SK-N-SH (cell line): ENCODE measurements at regions not wholly inside any gene's neighbourhood (a gene's known extent, or its start where the extent isn't known, plus 50 kb on each side); places are given as distances from the start of the nearest gene placed in this dataset.
"Not testable (repeated sequence)": the region's sequence is repeated elsewhere in the genome, so short reads cannot be mapped to it uniquely, and the experiment has no call there.

Experiments
- CTCF ChIA-PET: fragments of 300-600, 350-600 bp; formaldehyde crosslinking; extraction: SDS; loops from one replicate; lab custom pipeline; 2021; lab: Yijun Ruan, JAX
- POLR2A ChIA-PET: fragments of 350-600 bp; sonication (Branson Sonifier 250); formaldehyde crosslinking; extraction: SDS; loops from one replicate; lab custom pipeline; 2020; ENCODE audit warnings: antibody characterized with exemption, inconsistent platforms; lab: Yijun Ruan, JAX
- DNase-seq: peaks from one replicate; pipeline ENCODE4 v3.0.0; 2012
- H2AFZ ChIP-seq: fragments of 200-600 bp; sonication (generic); 2 replicates; pipeline ENCODE4 v1.8.1; 2016; ENCODE audit warnings: antibody characterized with exemption, mild to moderate bottlenecking, low read depth
- H3F3A ChIP-seq: fragments of 200-600 bp; sonication (generic); replicated peaks from 2 replicates; pipeline ENCODE3; 2016; ENCODE audit warnings: antibody characterized with exemption, mild to moderate bottlenecking; ENCODE audit not compliant: insufficient read depth
- H3K27ac ChIP-seq, 2 experiments: fragments of 200-500 bp in 1 of 2; fragments of 200-600 bp in 1 of 2; sonication (Bioruptor generic) in 1 of 2; sonication (generic), shearing (Covaris generic) in 1 of 2; 2 replicates each; pipeline versions ENCODE4 v1.5.1 to v1.6.1; 2014 to 2016; ENCODE audit warnings: low read depth in 2 of 2, inconsistent platforms in 1 of 2, low read length in 1 of 2, mild to moderate bottlenecking in 1 of 2, mixed read lengths in 1 of 2
- H3K27me3 ChIP-seq: fragments of 200-600 bp; sonication (generic), shearing (Covaris generic); 2 replicates; pipeline ENCODE4 v1.6.1; 2016; ENCODE audit warnings: mixed run types; ENCODE audit not compliant: insufficient read depth
- H3K36me3 ChIP-seq, 2 experiments: fragments of 200-500 bp in 1 of 2; fragments of 200-600 bp in 1 of 2; sonication (Bioruptor generic) in 1 of 2; sonication (generic) in 1 of 2; replicated peaks in 1 of 2; 2 replicates each; pipeline versions ENCODE3 to v1.5.1; 2014 to 2016; ENCODE audit warnings: low read length in 1 of 2, mild to moderate bottlenecking in 1 of 2; ENCODE audit not compliant: insufficient read depth in 2 of 2, control insufficient read depth in 1 of 2
- H3K4me1 ChIP-seq, 2 experiments: fragments of 200-500 bp in 1 of 2; fragments of 200-600 bp in 1 of 2; sonication (Bioruptor generic) in 1 of 2; sonication (generic), shearing (Covaris generic) in 1 of 2; 2 replicates each; pipeline versions ENCODE4 v1.5.1 to v1.6.1; 2014 to 2016; ENCODE audit warnings: low read depth in 1 of 2, low read length in 1 of 2, mixed run types in 1 of 2; ENCODE audit not compliant: insufficient read depth in 2 of 2, control insufficient read depth in 1 of 2
- H3K4me2 ChIP-seq: fragments of 200-600 bp; sonication (generic), shearing (Covaris generic); 2 replicates; pipeline ENCODE4 v1.6.1; 2017; ENCODE audit warnings: mixed run types
- H3K4me3 ChIP-seq, 2 experiments: fragments of 200-500 bp in 1 of 2; fragments of 200-600 bp in 1 of 2; sonication (Bioruptor generic) in 1 of 2; sonication (generic), shearing (Covaris generic) in 1 of 2; 2 replicates each; pipeline versions ENCODE4 v1.5.1 to v1.8.1; 2014 to 2016; ENCODE audit warnings: low read depth in 2 of 2, inconsistent platforms in 1 of 2, low read length in 1 of 2, mild to moderate bottlenecking in 1 of 2, mixed read lengths in 1 of 2, moderate library complexity in 1 of 2
- H3K79me2 ChIP-seq: fragments of 200-600 bp; sonication (generic); 2 replicates; pipeline ENCODE4 v1.8.1; 2017; ENCODE audit warnings: mild to moderate bottlenecking; ENCODE audit not compliant: insufficient read depth
- H3K9ac ChIP-seq: fragments of 200-600 bp; sonication (generic); 2 replicates; pipeline ENCODE4 v1.6.1; 2017; ENCODE audit warnings: mixed run types
- H3K9me2 ChIP-seq: fragments of 200-600 bp; sonication (generic); 2 replicates; pipeline ENCODE4 v1.6.1; 2017; ENCODE audit warnings: mixed run types
- H3K9me3 ChIP-seq: fragments of 200-600 bp; sonication (generic); 2 replicates; pipeline ENCODE4 v1.6.1; 2017; ENCODE audit warnings: mixed run types, mild to moderate bottlenecking, moderate library complexity
- H4K20me1 ChIP-seq: fragments of 200-600 bp; sonication (generic); 2 replicates; pipeline ENCODE4 v1.6.1; 2017; ENCODE audit warnings: mild to moderate bottlenecking, mixed run types; ENCODE audit not compliant: insufficient read depth
- CTCF ChIP-seq: fragments of 200-600 bp; sonication (generic); IDR thresholded peaks from 2 replicates; pipeline ENCODE4 v1.6.1; 2017; ENCODE audit warnings: antibody characterized with exemption, mild to moderate bottlenecking, moderate library complexity
- ELF1 ChIP-seq: IDR thresholded peaks from 2 replicates; pipeline ENCODE4 v1.4.0; 2012
- EP300 ChIP-seq, 2 experiments: IDR thresholded peaks; 2 replicates each; pipeline versions ENCODE4 v1.4.0 to v1.6.1; 2012; ENCODE audit warnings: borderline replicate concordance in 1 of 2, low read depth in 1 of 2, low read length in 1 of 2
- FOXJ3 ChIP-seq: sonication (generic); formaldehyde crosslinking; IDR thresholded peaks from 2 replicates; pipeline ENCODE4 v1.5.1; 2020; ENCODE audit warnings: mild to moderate bottlenecking, missing genetic modification reagents
- FOXM1 ChIP-seq: IDR thresholded peaks from 2 replicates; pipeline ENCODE4 v1.4.0; 2012; ENCODE audit warnings: low read depth, mild to moderate bottlenecking
- GABPA ChIP-seq: IDR thresholded peaks from 2 replicates; pipeline ENCODE4 v1.4.0; 2012; ENCODE audit warnings: low read depth, mild to moderate bottlenecking
- JUND ChIP-seq: IDR thresholded peaks from 2 replicates; pipeline ENCODE4 v1.4.0; 2012
- MAX ChIP-seq: IDR thresholded peaks from 2 replicates; pipeline ENCODE4 v1.4.0; 2012; ENCODE audit warnings: low read depth
- MEF2A ChIP-seq: IDR thresholded peaks from 2 replicates; pipeline ENCODE4 v1.4.0; 2012; ENCODE audit warnings: low read depth, borderline replicate concordance
- RCOR1 ChIP-seq: fragments of 150-350 bp; IDR thresholded peaks from 2 replicates; pipeline ENCODE4 v1.6.1; 2017; ENCODE audit warnings: antibody characterized with exemption, low read length
- RFX5 ChIP-seq: IDR thresholded peaks from 2 replicates; pipeline ENCODE4 v1.6.1; 2012; ENCODE audit warnings: mild to moderate bottlenecking, improper control_type of control experiment, low read length
- TAF1 ChIP-seq: IDR thresholded peaks from 2 replicates; pipeline ENCODE4 v1.6.1; 2012; ENCODE audit warnings: low read depth, mild to moderate bottlenecking, low read length, moderate library complexity, borderline replicate concordance
- TCF12 ChIP-seq: IDR thresholded peaks from 2 replicates; pipeline ENCODE4 v1.4.0; 2012
- TEAD4 ChIP-seq: IDR thresholded peaks from 2 replicates; pipeline ENCODE4 v1.4.0; 2012; ENCODE audit warnings: mild to moderate bottlenecking, borderline replicate concordance; ENCODE audit not compliant: insufficient read depth
- USF1 ChIP-seq: IDR thresholded peaks from 2 replicates; pipeline ENCODE4 v1.4.0; 2012; ENCODE audit warnings: low read depth, borderline replicate concordance
- USF2 ChIP-seq: fragments of 150-350 bp; IDR thresholded peaks from 2 replicates; pipeline ENCODE4 v1.6.1; 2017; ENCODE audit warnings: antibody characterized with exemption, low read length, low read depth, borderline replicate concordance
- WGBS: methylation state at CpG from one replicate; pipeline ENCODE4 v1.1.6; 2017; ENCODE audit warnings: low lambda C conversion rate; 5-methylcytosine and 5-hydroxymethylcytosine counted together
- TF ChIP-seq, protein P1 (sequence below): IDR thresholded peaks from 2 replicates; pipeline ENCODE4 v1.4.0; 2012; ENCODE audit warnings: low read depth, borderline replicate concordance

DNA sequence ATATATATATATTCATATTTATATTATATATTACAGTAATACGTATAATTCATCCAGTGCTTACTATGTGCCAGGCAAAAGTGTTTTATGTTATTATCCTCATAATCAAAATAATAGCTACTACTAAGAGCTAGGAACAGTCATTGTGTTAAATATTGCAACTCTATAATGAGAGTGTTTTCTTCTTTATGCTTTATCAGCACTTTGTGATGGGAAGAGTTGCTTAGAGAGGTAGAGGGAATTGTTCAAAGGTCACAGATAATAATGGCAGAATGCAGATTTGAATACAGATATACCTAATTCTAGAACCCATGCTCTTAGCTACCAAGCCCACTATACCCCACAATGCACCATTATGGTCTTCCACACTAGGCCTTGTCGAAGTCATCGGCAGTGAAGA is 318.8 kb upstream of the PPARGC1A start:
- Histone ChIP-seq H3K36me3 (no peaks in the 10 kb centered on the region), H3K4me1 (no peaks in the 10 kb centered on the region), H3K4me3 (no peak overlapping the region), H3F3A (no peaks in the 10 kb centered on the region), H2AFZ (no peak overlapping the region)
- CTCF ChIA-PET, result no interaction called here
- TF ChIP-seq USF2 (no peak), CTCF (no peak), TEAD4 (no peak), USF1 (no peak), MAX (no peak), ELF1 (no peak), GABPA (no peak), MEF2A (no peak), EP300 (IDR thresholded peaks at IDR 0.05; ENCODE audit: borderline replicate concordance in 1 of 2, low read depth in 1 of 2, low read length in 1 of 2) (no peak), FOXJ3 (CRISPR knock-in tag) (no peak), TCF12 (no peak), RCOR1 (no peak), FOXM1 (no peak), JUND (no peak), RFX5 (no peak), TAF1 (no peak)
- TF ChIP-seq, protein P1, sequence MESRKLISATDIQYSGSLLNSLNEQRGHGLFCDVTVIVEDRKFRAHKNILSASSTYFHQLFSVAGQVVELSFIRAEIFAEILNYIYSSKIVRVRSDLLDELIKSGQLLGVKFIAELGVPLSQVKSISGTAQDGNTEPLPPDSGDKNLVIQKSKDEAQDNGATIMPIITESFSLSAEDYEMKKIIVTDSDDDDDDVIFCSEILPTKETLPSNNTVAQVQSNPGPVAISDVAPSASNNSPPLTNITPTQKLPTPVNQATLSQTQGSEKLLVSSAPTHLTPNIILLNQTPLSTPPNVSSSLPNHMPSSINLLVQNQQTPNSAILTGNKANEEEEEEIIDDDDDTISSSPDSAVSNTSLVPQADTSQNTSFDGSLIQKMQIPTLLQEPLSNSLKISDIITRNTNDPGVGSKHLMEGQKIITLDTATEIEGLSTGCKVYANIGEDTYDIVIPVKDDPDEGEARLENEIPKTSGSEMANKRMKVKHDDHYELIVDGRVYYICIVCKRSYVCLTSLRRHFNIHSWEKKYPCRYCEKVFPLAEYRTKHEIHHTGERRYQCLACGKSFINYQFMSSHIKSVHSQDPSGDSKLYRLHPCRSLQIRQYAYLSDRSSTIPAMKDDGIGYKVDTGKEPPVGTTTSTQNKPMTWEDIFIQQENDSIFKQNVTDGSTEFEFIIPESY, result no peak
- TF ChIP-seq, all 33 proteins: peak for 0
- Histone ChIP-seq H3K27me3 (no peaks in the 10 kb centered on the region), H3K9ac (no peak overlapping the region), H3K4me2 (no peak overlapping the region), H3K79me2 (no peaks in the 10 kb centered on the region), H3K27ac (no peak overlapping the region), H3K9me3 (no peaks in the 10 kb centered on the region), H4K20me1 (no peaks in the 10 kb centered on the region), H3K9me2 (no peaks in the 10 kb centered on the region)
- WGBS, result 32% methylated on average over 3 of the region's 3 CpGs
- POLR2A ChIA-PET, result no interaction called here
- DNase-seq, result no peak

DNA sequence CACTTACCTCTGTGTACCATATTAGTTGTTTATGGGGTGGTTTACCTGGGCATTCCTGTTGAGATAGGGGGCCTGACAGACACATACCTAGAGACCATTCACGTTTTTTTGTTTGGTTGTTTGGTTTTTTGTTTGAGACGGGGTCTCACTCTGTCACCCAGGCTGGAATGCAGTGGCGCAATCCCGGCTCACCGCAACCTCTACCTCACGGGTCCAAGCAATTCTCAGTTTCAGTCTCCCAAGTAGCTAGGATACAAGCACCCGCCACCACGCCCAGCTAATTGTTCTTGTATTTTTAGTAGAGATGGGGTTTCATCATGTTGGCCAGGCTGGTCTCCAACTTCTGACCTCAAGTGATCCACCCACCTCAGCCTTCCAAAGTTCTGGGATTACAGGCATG is 314.9 kb upstream of the PPARGC1A start:
- H3K79me2 ChIP-seq, DNase-seq, H3K4me3 ChIP-seq, CTCF ChIA-PET, H4K20me1 ChIP-seq, H3K9me2 ChIP-seq, H3K27ac ChIP-seq, H3K36me3 ChIP-seq, H3K4me1 ChIP-seq, H3K4me2 ChIP-seq, H3K27me3 ChIP-seq, H3K9ac ChIP-seq, POLR2A ChIA-PET, H3F3A ChIP-seq, H3K9me3 ChIP-seq, H2AFZ ChIP-seq: not testable (repeated sequence)
- 40% methylated on average over 8 of the region's 8 CpGs for WGBS
